ENCODE measurements at regions not wholly inside any gene's neighbourhood (a gene's known extent, or its start where the extent isn't known, plus 50 kb on each side); places are given as distances from the start of the nearest gene placed in this dataset.

GRCh38 chr4:124177647-124178425 is 534.7 kb downstream of the ANKRD50 start:
- DNase-seq (ENCODE audit: low spot score) (no peak), ATAC-seq (no peak)
- H3K36me3 Mint-ChIP-seq, result peaks cover 3% of the 10 kb centered on the region; the same call in 1 of the 2 replicates
- H3K9me3 Mint-ChIP-seq, result peaks cover 24% of the 10 kb centered on the region
- H3K4me1 Mint-ChIP-seq, result no peaks in the 10 kb centered on the region
- ChIA-PET POLR2A (no interaction called here), CTCF (no interaction called here)
- no peak overlapping the region for H3K4me3 Mint-ChIP-seq
- TF ChIP-seq SMAD3 (CRISPR knock-in tag; IDR thresholded peaks at IDR 0.05; ENCODE audit: borderline replicate concordance), result no peak
- no peak for TF ChIP-seq ZNF671 (CRISPR knock-in tag; IDR thresholded peaks at IDR 0.05)
- TF ChIP-seq ATF1 (CRISPR knock-in tag; IDR thresholded peaks at IDR 0.05), result no peak
- no peak for TF ChIP-seq ZNF317 (CRISPR knock-in tag; IDR thresholded peaks at IDR 0.05; ENCODE audit: borderline replicate concordance, low read depth)
- no peak for TF ChIP-seq CREB1 (CRISPR knock-in tag; IDR thresholded peaks at IDR 0.05)
- TF ChIP-seq GABPB1 (CRISPR knock-in tag; IDR thresholded peaks at IDR 0.05), result no peak
- no peak overlapping the region for H3K27ac Mint-ChIP-seq
- no peaks in the 10 kb centered on the region for H3K27me3 Mint-ChIP-seq (ENCODE audit: low read depth)

GRCh38 chr4:124178449-124179021 is 534.0 kb downstream of the ANKRD50 start:
- peaks cover 3% of the 10 kb centered on the region; the same call in 1 of the 2 replicates for H3K36me3 Mint-ChIP-seq
- POLR2A ChIA-PET, result no interaction called here
- peaks cover 18% of the 10 kb centered on the region for H3K9me3 Mint-ChIP-seq
- H3K4me3 Mint-ChIP-seq, result no peak overlapping the region
- H3K27ac Mint-ChIP-seq, result no peak overlapping the region
- CTCF ChIA-PET, result no interaction called here
- ATAC-seq, result no peak
- H3K4me1 Mint-ChIP-seq, result peaks cover 6% of the 10 kb centered on the region
- no peak for TF ChIP-seq NFATC4 (CRISPR knock-in tag; IDR thresholded peaks at IDR 0.05)
- TF ChIP-seq FOXJ3 (CRISPR knock-in tag; IDR thresholded peaks at IDR 0.05; ENCODE audit: borderline replicate concordance), result no peak
- no peak for TF ChIP-seq ZNF423 (CRISPR knock-in tag; IDR thresholded peaks at IDR 0.05)
- TF ChIP-seq RORB (CRISPR knock-in tag; IDR thresholded peaks at IDR 0.05), result no peak
- no peak for TF ChIP-seq CREB1 (CRISPR knock-in tag; IDR thresholded peaks at IDR 0.05)
- no peak for TF ChIP-seq FOXK1 (CRISPR knock-in tag; IDR thresholded peaks at IDR 0.05)
- no peak for TF ChIP-seq ZNF671 (CRISPR knock-in tag; IDR thresholded peaks at IDR 0.05)
- no peak for TF ChIP-seq IRF1 (CRISPR knock-in tag; IDR thresholded peaks at IDR 0.05)
- no peak for TF ChIP-seq ARID4B (CRISPR knock-in tag; IDR thresholded peaks at IDR 0.05; ENCODE audit: borderline replicate concordance)
- no peak for TF ChIP-seq GRHL2 (CRISPR knock-in tag; IDR thresholded peaks at IDR 0.05; ENCODE audit: insufficient replicate concordance, severe bottlenecking)
- TF ChIP-seq ZNF121 (CRISPR knock-in tag; IDR thresholded peaks at IDR 0.05), result no peak
- no peak for TF ChIP-seq MYBL2 (CRISPR knock-in tag; IDR thresholded peaks at IDR 0.05)
- TF ChIP-seq NFE2L1 (CRISPR knock-in tag; IDR thresholded peaks at IDR 0.05), result no peak
- TF ChIP-seq NFYB (CRISPR knock-in tag; conservative IDR thresholded peaks at IDR 0.05; ENCODE audit: low read depth), result no peak
- no peak for TF ChIP-seq TEAD4 (CRISPR knock-in tag; IDR thresholded peaks at IDR 0.05)
- no peak for TF ChIP-seq GTF2I (CRISPR knock-in tag; conservative IDR thresholded peaks at IDR 0.05)
- no peak for DNase-seq (ENCODE audit: low spot score)
- no peaks in the 10 kb centered on the region for H3K27me3 Mint-ChIP-seq (ENCODE audit: low read depth)

Data from WTC11 (cell line).